GM12892 (cell line): ENCODE measurements at regions not wholly inside any gene's neighbourhood (a gene's known extent, or its start where the extent isn't known, plus 50 kb on each side); places are given as distances from the start of the nearest gene placed in this dataset.
"Not testable (repeated sequence)": the region's sequence is repeated elsewhere in the genome, so short reads cannot be mapped to it uniquely, and the experiment has no call there.

Source experiments
- DNase-seq: peaks from one replicate; pipeline ENCODE4 v3.0.0; 2011; ENCODE audit not compliant: insufficient read length
- FAIRE-seq: peaks from 2 replicates; lab custom pipeline; 2011; peaks lifted over from hg19 to GRCh38; lab: Jason Lieb, UNC
- POLR2A ChIP-seq: IDR thresholded peaks from 2 replicates; pipeline ENCODE4 v1.6.1; 2011; ENCODE audit warnings: low read depth, low read length, control low read depth
- POLR2AphosphoS5 ChIP-seq: IDR thresholded peaks from 2 replicates; pipeline ENCODE4 v1.6.1; 2011; ENCODE audit warnings: low read depth, low read length, control low read depth
- TAF1 ChIP-seq: IDR thresholded peaks from 2 replicates; pipeline ENCODE4 v1.6.1; 2011; ENCODE audit warnings: low read depth, mild to moderate bottlenecking, control low read depth, low read length, borderline replicate concordance

GRCh38 chr13:53101883-53102282, 73.3 kb downstream of the OLFM4 start:
- DNase-seq (no peak), FAIRE-seq (no peak)
- no peak for TF ChIP-seq POLR2AphosphoS5
- no peak for TF ChIP-seq POLR2A
- TF ChIP-seq TAF1: no peak

- TF ChIP-seq TAF1 (no peak), POLR2A (no peak), POLR2AphosphoS5 (no peak)
- DNase-seq: no peak
- FAIRE-seq: no peak
Observed at GRCh38 chr13:53104136-53104535, 75.5 kb downstream of the OLFM4 start.

GRCh38 chr13:53105477-53105876, 76.9 kb downstream of the OLFM4 start:
- FAIRE-seq: no peak
- TF ChIP-seq POLR2A (no peak), POLR2AphosphoS5 (no peak), TAF1 (no peak)
- no peak for DNase-seq

GRCh38 chr13:53105890-53106289, 77.3 kb downstream of the OLFM4 start:
- DNase-seq (no peak), FAIRE-seq (no peak)
- TF ChIP-seq POLR2A: no peak
- TF ChIP-seq POLR2AphosphoS5: no peak
- TF ChIP-seq TAF1: no peak

GRCh38 chr13:53110181-53110580, 81.6 kb downstream of the OLFM4 start:
- TF ChIP-seq POLR2A: no peak
- TF ChIP-seq POLR2AphosphoS5: no peak
- no peak for TF ChIP-seq TAF1
- FAIRE-seq (no peak), DNase-seq (no peak)

- FAIRE-seq (no peak), DNase-seq (no peak)
- TF ChIP-seq POLR2AphosphoS5 (no peak), TAF1 (no peak), POLR2A (no peak)
Observed at GRCh38 chr13:53110614-53111013, 82.0 kb downstream of the OLFM4 start.

- DNase-seq (no peak), FAIRE-seq (no peak)
- no peak for TF ChIP-seq TAF1
- no peak for TF ChIP-seq POLR2AphosphoS5
- TF ChIP-seq POLR2A: no peak
Observed at GRCh38 chr13:53112522-53112921, 83.9 kb downstream of the OLFM4 start.

- DNase-seq, FAIRE-seq: not testable (repeated sequence)
Observed at GRCh38 chr13:53117048-53117447, 88.4 kb downstream of the OLFM4 start.

GRCh38 chr13:53121131-53121773, 92.6 kb downstream of the OLFM4 start:
- TF ChIP-seq POLR2AphosphoS5 (no peak), TAF1 (no peak)
- no peak for FAIRE-seq

GRCh38 chr13:53121919-53122318, 93.3 kb downstream of the OLFM4 start:
- TF ChIP-seq POLR2AphosphoS5 (no peak), POLR2A (no peak), TAF1 (no peak)
- DNase-seq (no peak), FAIRE-seq (no peak)

More at GRCh38 chr13:53121131-53121773, 92.6 kb downstream of the OLFM4 start:
- DNase-seq: no peak

GRCh38 chr13:53123536-53123935, 94.9 kb downstream of the OLFM4 start:
- no peak for FAIRE-seq
- no peak for TF ChIP-seq POLR2A
- no peak for TF ChIP-seq POLR2AphosphoS5
- no peak for TF ChIP-seq TAF1
- DNase-seq: no peak

GRCh38 chr13:53124623-53125022, 96.0 kb downstream of the OLFM4 start:
- FAIRE-seq: no peak
- TF ChIP-seq POLR2AphosphoS5 (no peak), POLR2A (no peak), TAF1 (no peak)
- no peak for DNase-seq

- no peak for TF ChIP-seq POLR2AphosphoS5
- TF ChIP-seq TAF1: no peak
- DNase-seq: no peak
- no peak for FAIRE-seq
Observed at GRCh38 chr13:53126841-53127245, 98.2 kb downstream of the OLFM4 start.
